Sigmoid colon (tissue), 6 donors: ENCODE measurements at regions not wholly inside any gene's neighbourhood (a gene's known extent, or its start where the extent isn't known, plus 50 kb on each side); places are given as distances from the start of the nearest gene placed in this dataset.
"Not testable (repeated sequence)": the region's sequence is repeated elsewhere in the genome, so short reads cannot be mapped to it uniquely, and the experiment has no call there.

Experiments used
- DNase-seq: peaks from one replicate; pipeline ENCODE4 v3.0.0-alpha.2; 2019
- H3K27ac ChIP-seq, 4 donors: fragments of 200-600 bp; sonication (generic); one replicate each; pipeline ENCODE4 v1.5.1; 2016 to 2019; ENCODE audit warnings: mild to moderate bottlenecking in 1 of 4
- H3K27me3 ChIP-seq, 3 donors: fragments of 200-600 bp; sonication (generic); one replicate each; pipeline ENCODE4 v1.5.1; 2019; ENCODE audit warnings: mild to moderate bottlenecking in 1 of 3
- H3K36me3 ChIP-seq, 4 donors: fragments of 200-600 bp; sonication (generic); one replicate each; pipeline ENCODE4 v1.5.1; 2016 to 2019
- H3K4me1 ChIP-seq, 4 donors: fragments of 200-600 bp; sonication (generic); one replicate each; pipeline ENCODE4 v1.5.1; 2017 to 2019
- H3K4me3 ChIP-seq, 4 donors: fragments of 200-600 bp; sonication (generic); one replicate each; pipeline ENCODE4 v1.5.1; 2017 to 2019; ENCODE audit warnings: mild to moderate bottlenecking in 2 of 4, moderate library complexity in 1 of 4
- H3K9me3 ChIP-seq, 4 donors: fragments of 200-600 bp in 3 of 4; sonication (generic) in 3 of 4; one replicate each; pipeline versions ENCODE4 v1.5.1 to v1.6.1; 2013 to 2019
- CTCF ChIP-seq, 4 experiments: fragments of 450-650 bp in 3 of 4; fragments of 200-600 bp in 1 of 4; IDR thresholded peaks; one replicate each; pipeline ENCODE4 v1.5.1; 2016 to 2019; ENCODE audit warnings: antibody characterized with exemption in 4 of 4, mild to moderate bottlenecking in 3 of 4, moderate library complexity in 2 of 4
- EP300 ChIP-seq, 4 donors: sonication (generic); formaldehyde crosslinking; IDR thresholded peaks; one replicate each; pipeline ENCODE4 v1.6.1; 2017; ENCODE audit warnings: antibody characterized with exemption in 4 of 4
- POLR2A ChIP-seq, 2 donors: fragments of 450-650 bp; IDR thresholded peaks; one replicate each; pipeline ENCODE4 v1.6.1; 2016; ENCODE audit warnings: antibody characterized with exemption in 2 of 2, mild to moderate bottlenecking in 2 of 2, moderate library complexity in 2 of 2
- POLR2AphosphoS5 ChIP-seq, 4 donors: sonication (generic); formaldehyde crosslinking; IDR thresholded peaks; one replicate each; pipeline ENCODE4 v1.6.1; 2017; ENCODE audit warnings: antibody characterized with exemption in 4 of 4
- WGBS, 2 donors: extraction: QIAGEN DNeasy Blood & Tissue Kit; methylation state at CpG; one replicate each; pipeline ENCODE4 v1.1.7; 2013; 5-methylcytosine and 5-hydroxymethylcytosine counted together
- intact Hi-C: fragments of 100-400 bp; cut with DNase I; formaldehyde crosslinking; loops from one replicate; pipeline ENCODE4 v1.15.1; 2023
- donor health status: healthy with polysubstance abuse.
- donor health status: healthy.

DNA sequence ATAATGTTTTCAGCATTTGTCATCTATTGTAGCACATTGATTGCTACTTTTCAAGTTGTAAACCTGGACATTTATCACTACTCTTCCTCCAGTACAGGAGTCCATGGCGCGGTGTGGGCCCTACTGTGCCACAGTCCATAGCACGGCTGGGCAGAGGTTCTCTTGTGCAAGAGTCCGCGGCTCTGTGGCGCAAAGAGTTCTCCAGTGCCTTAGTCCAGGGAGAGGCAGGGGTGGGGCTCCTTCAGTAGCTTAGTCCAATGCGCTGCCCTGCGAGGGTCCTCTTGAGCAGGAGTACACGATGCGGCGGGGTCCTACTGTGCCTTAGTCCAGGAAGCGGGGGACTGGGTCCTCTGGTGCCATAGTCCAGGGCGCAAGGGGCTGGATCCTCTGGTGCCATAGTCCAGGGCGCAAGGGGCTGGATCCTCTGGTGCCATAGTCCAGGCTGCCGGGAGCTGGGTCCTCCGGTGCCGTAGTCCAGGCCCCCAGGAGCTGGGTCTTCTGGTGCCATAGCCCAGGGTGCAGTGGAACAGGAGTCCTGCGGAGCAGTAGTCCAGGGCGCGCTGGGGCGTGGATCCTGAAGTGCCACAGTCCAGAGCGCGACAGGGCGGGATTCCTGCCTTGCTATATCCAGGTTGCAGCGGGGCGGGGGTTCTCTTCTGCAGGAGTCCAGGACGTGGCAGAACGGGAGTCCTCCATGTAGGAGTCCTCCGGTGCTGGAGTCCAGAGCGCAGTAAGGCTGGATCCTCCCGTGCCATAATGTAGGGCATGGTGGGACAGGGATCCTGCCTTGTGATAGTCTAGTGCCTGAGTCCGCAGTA lies 129.3 kb downstream of the CCDC74A start:
- Histone ChIP-seq H3K36me3 (no peaks in the 10 kb centered on the region), H3K4me1 (no peaks in the 10 kb centered on the region), H3K27ac (no peak overlapping the region), H3K4me3 (no peak overlapping the region), H3K27me3 (no peaks in the 10 kb centered on the region), H3K9me3 (no peaks in the 10 kb centered on the region)
- no peak for DNase-seq
- WGBS, 2 donors: 90 to 93% methylated on average over 32 of the region's 32 CpGs
- intact Hi-C loops: no loop called here
- TF ChIP-seq CTCF (IDR thresholded peaks at IDR 0.05) (no peak), POLR2A (IDR thresholded peaks at IDR 0.05) (no peak), POLR2AphosphoS5 (IDR thresholded peaks at IDR 0.05) (no peak), EP300 (IDR thresholded peaks at IDR 0.05) (no peak)

DNA sequence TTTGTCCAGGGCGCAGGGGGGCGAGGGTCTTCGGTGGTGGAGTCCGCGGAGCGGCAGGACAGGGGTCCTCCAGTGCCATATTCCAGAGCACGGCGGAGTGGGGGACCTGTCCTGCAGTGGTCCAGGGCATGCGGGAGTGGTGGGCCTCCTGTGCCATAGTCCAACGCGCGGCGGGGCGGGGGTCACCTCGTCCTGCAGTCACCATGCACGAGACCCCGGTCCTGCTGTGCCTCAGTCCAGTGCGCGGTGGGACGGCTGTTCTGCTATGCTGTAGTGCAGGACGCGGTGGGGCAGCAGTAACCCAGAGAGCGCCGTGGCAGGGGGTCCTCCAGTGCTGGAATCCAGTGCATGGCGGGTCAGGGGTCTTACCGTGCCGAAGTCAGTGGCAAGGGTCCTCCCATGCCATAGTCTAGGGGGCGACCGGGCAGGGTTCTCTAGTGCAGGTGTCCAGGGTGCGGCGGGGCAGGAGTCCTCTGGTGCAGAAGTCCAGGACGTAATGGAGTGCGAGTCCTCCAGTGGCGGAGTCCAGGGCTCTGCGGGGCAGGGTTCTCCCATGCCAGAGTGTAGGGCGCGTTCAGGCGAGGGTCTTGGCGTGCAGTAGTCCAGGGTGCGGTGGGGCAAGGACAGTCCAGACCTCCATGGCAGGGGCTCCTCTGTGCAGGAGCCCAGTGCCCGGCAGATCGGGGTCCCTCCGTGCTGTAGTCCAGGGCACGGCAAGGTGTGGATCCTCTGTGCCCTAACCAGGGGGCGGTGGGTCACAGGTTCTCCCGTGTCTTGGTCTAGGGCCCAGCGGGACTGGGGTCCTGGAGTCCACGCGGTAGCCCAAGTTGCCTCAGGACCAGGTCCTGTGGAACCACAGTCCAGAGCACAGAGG lies 130.4 kb downstream of the CCDC74A start:
- WGBS, 2 donors: 96 to 97% methylated on average over 49 of the region's 49 CpGs
- Histone ChIP-seq H3K36me3 (no peaks in the 10 kb centered on the region), H3K4me1 (no peaks in the 10 kb centered on the region), H3K9me3 (no peaks in the 10 kb centered on the region), H3K27ac (no peak overlapping the region), H3K4me3 (no peak overlapping the region), H3K27me3 (no peaks in the 10 kb centered on the region)
- intact Hi-C loops: no loop called here
- DNase-seq: no peak
- TF ChIP-seq POLR2A (IDR thresholded peaks at IDR 0.05) (no peak), POLR2AphosphoS5 (IDR thresholded peaks at IDR 0.05) (no peak), EP300 (IDR thresholded peaks at IDR 0.05) (no peak), CTCF (IDR thresholded peaks at IDR 0.05) (no peak)

DNA sequence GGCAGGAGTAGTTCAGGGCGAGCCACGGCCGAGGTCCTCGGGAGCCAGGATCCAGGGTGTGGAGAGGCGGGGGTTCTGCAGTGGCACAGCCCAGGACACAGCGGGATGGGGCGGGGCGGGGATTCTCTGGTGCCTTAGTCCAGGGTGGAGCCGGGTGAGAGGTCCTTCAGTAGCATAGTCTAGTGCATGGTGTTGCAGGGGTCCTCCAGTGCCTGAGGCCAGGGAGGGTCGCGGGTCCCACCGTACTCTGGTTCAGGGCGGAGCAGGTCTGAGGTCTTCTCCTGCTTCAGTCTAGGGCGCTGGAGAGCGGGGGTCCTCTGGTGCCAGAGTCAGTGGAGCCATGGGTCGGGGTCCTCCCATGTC lies 131.1 kb downstream of the CCDC74A start:
- TF ChIP-seq EP300 (IDR thresholded peaks at IDR 0.05) (no peak), CTCF (IDR thresholded peaks at IDR 0.05) (no peak), POLR2A (IDR thresholded peaks at IDR 0.05) (no peak), POLR2AphosphoS5 (IDR thresholded peaks at IDR 0.05) (no peak)
- Histone ChIP-seq H3K4me1 (no peaks in the 10 kb centered on the region), H3K27ac (no peak overlapping the region), H3K27me3 (no peaks in the 10 kb centered on the region), H3K4me3 (no peak overlapping the region), H3K9me3 (no peaks in the 10 kb centered on the region), H3K36me3 (no peaks in the 10 kb centered on the region)
- DNase-seq: no peak
- WGBS, 2 donors: 88 to 96% methylated on average over 16 of the region's 16 CpGs
- intact Hi-C loops: no loop called here

DNA sequence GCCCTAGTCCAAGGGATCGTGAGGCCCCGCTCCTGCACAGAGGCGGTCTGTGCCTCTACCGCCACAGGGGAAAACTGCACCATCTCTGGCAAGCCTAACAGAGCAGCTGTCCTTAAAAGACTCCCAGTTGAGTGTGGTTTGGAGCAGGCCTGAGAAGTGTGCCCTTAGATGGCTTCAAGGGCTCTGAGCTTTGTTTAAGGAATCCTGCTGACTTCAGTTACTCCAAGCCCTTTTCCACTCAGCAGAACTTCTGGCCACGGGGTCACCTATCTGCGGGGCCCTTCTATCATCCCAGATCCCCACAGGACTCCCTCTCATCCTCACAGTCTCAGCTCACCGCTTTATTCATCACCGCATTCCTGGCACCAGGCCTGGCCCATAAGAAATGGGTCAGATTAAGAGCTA lies 131.5 kb downstream of the CCDC74A start:
- DNase-seq: no peak
- Histone ChIP-seq H3K9me3 (no peaks in the 10 kb centered on the region), H3K4me3 (no peak overlapping the region), H3K36me3 (no peaks in the 10 kb centered on the region), H3K27ac (no peak overlapping the region), H3K4me1 (no peaks in the 10 kb centered on the region), H3K27me3 (no peaks in the 10 kb centered on the region)
- 87 to 92% methylated on average over 8 of the region's 8 CpGs for WGBS, 2 donors
- no peak for TF ChIP-seq POLR2AphosphoS5 (IDR thresholded peaks at IDR 0.05)
- no peak for TF ChIP-seq POLR2A (IDR thresholded peaks at IDR 0.05)
- TF ChIP-seq CTCF (IDR thresholded peaks at IDR 0.05): no peak
- TF ChIP-seq EP300 (IDR thresholded peaks at IDR 0.05): no peak
- intact Hi-C loops: no loop called here

GRCh38 chr2:131661101-131661782 lies 133.6 kb downstream of the CCDC74A start:
- H3K4me3 ChIP-seq, H3K27me3 ChIP-seq, H3K27ac ChIP-seq, H3K9me3 ChIP-seq, H3K4me1 ChIP-seq, DNase-seq, intact Hi-C loops, H3K36me3 ChIP-seq: not testable (repeated sequence)
- 46 to 59% methylated on average over 8 of the region's 8 CpGs for WGBS, 2 donors

GRCh38 chr2:131661884-131662535 lies 134.3 kb downstream of the CCDC74A start:
- WGBS, 2 donors: 86 to 89% methylated on average over 5 of the region's 5 CpGs
- H3K9me3 ChIP-seq, H3K27ac ChIP-seq, H3K36me3 ChIP-seq, H3K27me3 ChIP-seq, DNase-seq, H3K4me3 ChIP-seq, intact Hi-C loops, H3K4me1 ChIP-seq: not testable (repeated sequence)

DNA sequence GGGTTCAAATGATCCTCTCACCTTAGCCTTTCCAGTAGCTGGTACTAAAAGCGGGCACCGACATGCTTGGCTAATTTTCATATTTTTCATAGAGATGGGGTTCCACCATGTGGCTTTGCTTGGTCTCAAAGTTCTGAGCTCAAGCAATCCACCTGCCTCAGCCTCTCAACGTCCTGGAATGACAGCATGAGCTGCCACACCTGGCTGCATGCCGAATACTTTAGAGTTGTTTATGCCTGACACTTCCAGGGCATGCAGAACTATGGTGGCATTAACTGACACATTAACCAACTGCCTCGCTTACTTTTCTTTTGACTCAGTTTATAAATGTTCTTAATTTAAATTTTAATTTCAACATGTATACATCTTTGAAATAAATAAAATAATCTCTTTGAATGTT lies 135.8 kb downstream of the CCDC74A start:
- H3K4me1 ChIP-seq, H3K27ac ChIP-seq, intact Hi-C loops, H3K4me3 ChIP-seq, H3K27me3 ChIP-seq, DNase-seq, H3K36me3 ChIP-seq, H3K9me3 ChIP-seq: not testable (repeated sequence)
- WGBS, 2 donors: 62 to 70% methylated on average over 5 of the region's 5 CpGs
